T-helper 1 cell treated with Interleukin-12 subunit alpha and Interleukin-12 subunit beta and Interleukin-4 antibody, amounts not matched to agents 30 μg/mL and 1 μg/mL, for 36 hours (primary cell): ENCODE measurements at regions not wholly inside any gene's neighbourhood (a gene's known extent, or its start where the extent isn't known, plus 50 kb on each side); places are given as distances from the start of the nearest gene placed in this dataset.

ENCODE experiments used
- H3K27ac Mint-ChIP-seq: one replicate; pipeline ENCODE4 v1.8.0; 2021; ENCODE audit warnings: mild to moderate bottlenecking, mixed read lengths
- H3K27me3 Mint-ChIP-seq: one replicate; pipeline ENCODE4 v1.8.0; 2021; ENCODE audit warnings: low read depth, mixed read lengths
- H3K36me3 Mint-ChIP-seq: one replicate; pipeline ENCODE4 v1.8.0; 2021; ENCODE audit warnings: low read depth, mixed read lengths
- H3K4me1 Mint-ChIP-seq: one replicate; pipeline ENCODE4 v1.8.0; 2021; ENCODE audit warnings: low read depth, mixed read lengths
- H3K4me3 Mint-ChIP-seq: one replicate; pipeline ENCODE4 v1.8.0; 2021; ENCODE audit warnings: mild to moderate bottlenecking, moderate library complexity, mixed read lengths
- H3K9me3 Mint-ChIP-seq: one replicate; pipeline ENCODE4 v1.8.0; 2021; ENCODE audit warnings: mixed read lengths

- Mint-ChIP-seq H3K4me3 (no peak overlapping the region), H3K36me3 (no peaks in the 10 kb centered on the region), H3K27ac (no peak overlapping the region), H3K4me1 (peaks cover 2% of the 10 kb centered on the region), H3K9me3 (no peaks in the 10 kb centered on the region), H3K27me3 (no peaks in the 10 kb centered on the region)
Observed at GRCh38 chr9:121564504-121565260, 65.0 kb upstream of the GGTA1 start.

- Mint-ChIP-seq H3K36me3 (no peaks in the 10 kb centered on the region), H3K4me3 (no peak overlapping the region), H3K27me3 (no peaks in the 10 kb centered on the region), H3K9me3 (no peaks in the 10 kb centered on the region), H3K4me1 (no peaks in the 10 kb centered on the region), H3K27ac (no peak overlapping the region)
Observed at GRCh38 chr9:121566481-121567465, 67.1 kb upstream of the GGTA1 start.

GRCh38 chr9:121567500-121568342 is 68.1 kb upstream of the GGTA1 start:
- Mint-ChIP-seq H3K4me1 (no peaks in the 10 kb centered on the region), H3K27me3 (no peaks in the 10 kb centered on the region), H3K4me3 (no peak overlapping the region), H3K27ac (no peak overlapping the region), H3K9me3 (no peaks in the 10 kb centered on the region), H3K36me3 (no peaks in the 10 kb centered on the region)

- Mint-ChIP-seq H3K9me3 (no peaks in the 10 kb centered on the region), H3K36me3 (no peaks in the 10 kb centered on the region), H3K4me1 (no peaks in the 10 kb centered on the region), H3K27me3 (no peaks in the 10 kb centered on the region), H3K4me3 (no peak overlapping the region), H3K27ac (no peak overlapping the region)
Observed at GRCh38 chr9:121568343-121569265, 69.0 kb upstream of the GGTA1 start.

- no peak overlapping the region for H3K27ac Mint-ChIP-seq
- no peaks in the 10 kb centered on the region for H3K27me3 Mint-ChIP-seq
- no peaks in the 10 kb centered on the region for H3K36me3 Mint-ChIP-seq
Observed at GRCh38 chr9:121569266-121569648, 69.6 kb upstream of the GGTA1 start.

GRCh38 chr9:121572581-121572980 is 72.9 kb upstream of the GGTA1 start:
- Mint-ChIP-seq H3K4me3 (no peak overlapping the region), H3K4me1 (no peaks in the 10 kb centered on the region), H3K9me3 (no peaks in the 10 kb centered on the region), H3K27me3 (no peaks in the 10 kb centered on the region), H3K27ac (no peak overlapping the region), H3K36me3 (no peaks in the 10 kb centered on the region)

More at GRCh38 chr9:121569266-121569648, 69.6 kb upstream of the GGTA1 start:
- H3K4me1 Mint-ChIP-seq = no peaks in the 10 kb centered on the region
- no peaks in the 10 kb centered on the region for H3K9me3 Mint-ChIP-seq
- H3K4me3 Mint-ChIP-seq = no peak overlapping the region

- H3K4me1 Mint-ChIP-seq = no peaks in the 10 kb centered on the region
- no peak overlapping the region for H3K4me3 Mint-ChIP-seq
- no peaks in the 10 kb centered on the region for H3K27me3 Mint-ChIP-seq
- no peak overlapping the region for H3K27ac Mint-ChIP-seq
- no peaks in the 10 kb centered on the region for H3K9me3 Mint-ChIP-seq
- H3K36me3 Mint-ChIP-seq = no peaks in the 10 kb centered on the region
Observed at GRCh38 chr9:121573717-121574485, 74.3 kb upstream of the GGTA1 start.

GRCh38 chr9:121574774-121575519 is 75.3 kb upstream of the GGTA1 start:
- Mint-ChIP-seq H3K4me3 (no peak overlapping the region), H3K4me1 (no peaks in the 10 kb centered on the region), H3K9me3 (no peaks in the 10 kb centered on the region), H3K27ac (no peak overlapping the region), H3K36me3 (no peaks in the 10 kb centered on the region), H3K27me3 (no peaks in the 10 kb centered on the region)

GRCh38 chr9:121576281-121577075 is 75.0 kb upstream of the DAB2IP start:
- H3K4me3 Mint-ChIP-seq = no peak overlapping the region
- no peaks in the 10 kb centered on the region for H3K36me3 Mint-ChIP-seq

GRCh38 chr9:121577166-121577565 is 74.3 kb upstream of the DAB2IP start:
- H3K9me3 Mint-ChIP-seq = no peaks in the 10 kb centered on the region
- no peak overlapping the region for H3K4me3 Mint-ChIP-seq
- H3K36me3 Mint-ChIP-seq = no peaks in the 10 kb centered on the region
- no peaks in the 10 kb centered on the region for H3K4me1 Mint-ChIP-seq
- H3K27ac Mint-ChIP-seq = no peak overlapping the region
- H3K27me3 Mint-ChIP-seq = no peaks in the 10 kb centered on the region

More at GRCh38 chr9:121576281-121577075, 75.0 kb upstream of the DAB2IP start:
- H3K4me1 Mint-ChIP-seq = no peaks in the 10 kb centered on the region
- no peaks in the 10 kb centered on the region for H3K27me3 Mint-ChIP-seq
- no peak overlapping the region for H3K27ac Mint-ChIP-seq
- no peaks in the 10 kb centered on the region for H3K9me3 Mint-ChIP-seq

GRCh38 chr9:121577572-121577971 is 73.9 kb upstream of the DAB2IP start:
- H3K4me3 Mint-ChIP-seq = no peak overlapping the region
- H3K4me1 Mint-ChIP-seq = no peaks in the 10 kb centered on the region
- no peaks in the 10 kb centered on the region for H3K9me3 Mint-ChIP-seq
- H3K27me3 Mint-ChIP-seq = peaks cover 1% of the 10 kb centered on the region
- H3K36me3 Mint-ChIP-seq = no peaks in the 10 kb centered on the region
- no peak overlapping the region for H3K27ac Mint-ChIP-seq
